Omental fat pad (tissue), 3 donors: ENCODE measurements at regions not wholly inside any gene's neighbourhood (a gene's known extent, or its start where the extent isn't known, plus 50 kb on each side); places are given as distances from the start of the nearest gene placed in this dataset.
"Not testable (repeated sequence)": the region's sequence is repeated elsewhere in the genome, so short reads cannot be mapped to it uniquely, and the experiment has no call there.

Experiments used
- ATAC-seq: fragments of 150-250 bp; one replicate; pipeline ENCODE4 v1.9.1; 2016; ENCODE audit warnings: mild to moderate bottlenecking, moderate library complexity; ENCODE audit not compliant: low FRiP score
- DNase-seq: peaks from one replicate; pipeline ENCODE4 v3.0.0-alpha.2; 2019; ENCODE audit warnings: low spot score
- TF ChIP-seq, protein P1 (sequence below), 3 donors: fragments of 450-650 bp; IDR thresholded peaks; one replicate each; pipeline ENCODE4 v1.5.1; 2016 to 2017; ENCODE audit warnings: antibody characterized with exemption in 3 of 3, mild to moderate bottlenecking in 3 of 3, moderate library complexity in 2 of 3

- DNase-seq (no peak), ATAC-seq (no peak)
- TF ChIP-seq, protein P1, sequence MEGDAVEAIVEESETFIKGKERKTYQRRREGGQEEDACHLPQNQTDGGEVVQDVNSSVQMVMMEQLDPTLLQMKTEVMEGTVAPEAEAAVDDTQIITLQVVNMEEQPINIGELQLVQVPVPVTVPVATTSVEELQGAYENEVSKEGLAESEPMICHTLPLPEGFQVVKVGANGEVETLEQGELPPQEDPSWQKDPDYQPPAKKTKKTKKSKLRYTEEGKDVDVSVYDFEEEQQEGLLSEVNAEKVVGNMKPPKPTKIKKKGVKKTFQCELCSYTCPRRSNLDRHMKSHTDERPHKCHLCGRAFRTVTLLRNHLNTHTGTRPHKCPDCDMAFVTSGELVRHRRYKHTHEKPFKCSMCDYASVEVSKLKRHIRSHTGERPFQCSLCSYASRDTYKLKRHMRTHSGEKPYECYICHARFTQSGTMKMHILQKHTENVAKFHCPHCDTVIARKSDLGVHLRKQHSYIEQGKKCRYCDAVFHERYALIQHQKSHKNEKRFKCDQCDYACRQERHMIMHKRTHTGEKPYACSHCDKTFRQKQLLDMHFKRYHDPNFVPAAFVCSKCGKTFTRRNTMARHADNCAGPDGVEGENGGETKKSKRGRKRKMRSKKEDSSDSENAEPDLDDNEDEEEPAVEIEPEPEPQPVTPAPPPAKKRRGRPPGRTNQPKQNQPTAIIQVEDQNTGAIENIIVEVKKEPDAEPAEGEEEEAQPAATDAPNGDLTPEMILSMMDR (IDR thresholded peaks at IDR 0.05), result no peak
These were observed 504.6 kb upstream of the NR5A2 start for GRCh38 chr1:199522936-199523335.

DNA sequence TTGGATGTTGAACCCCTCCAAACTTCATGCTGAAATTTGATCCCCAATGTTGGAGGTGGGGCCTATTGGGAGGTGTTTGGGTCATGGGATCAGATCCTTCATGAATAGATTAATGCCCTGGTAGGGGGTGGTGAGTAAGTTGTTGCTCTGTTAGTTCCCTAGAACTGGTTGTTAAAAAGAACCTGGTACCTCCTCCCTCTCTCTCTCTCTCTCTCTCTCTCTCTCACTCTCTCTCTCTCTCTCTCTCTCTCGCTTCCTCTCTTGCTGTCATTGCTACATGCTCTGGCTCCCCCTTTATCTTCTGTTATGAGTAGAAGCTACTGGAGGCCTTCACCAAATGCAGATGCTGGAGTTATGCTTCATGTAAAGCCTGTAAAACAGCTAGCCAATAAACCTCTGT is 498.2 kb upstream of the NR5A2 start:
- ATAC-seq (no peak), DNase-seq (no peak)
- TF ChIP-seq, protein P1 (IDR thresholded peaks at IDR 0.05), result no peak

DNA sequence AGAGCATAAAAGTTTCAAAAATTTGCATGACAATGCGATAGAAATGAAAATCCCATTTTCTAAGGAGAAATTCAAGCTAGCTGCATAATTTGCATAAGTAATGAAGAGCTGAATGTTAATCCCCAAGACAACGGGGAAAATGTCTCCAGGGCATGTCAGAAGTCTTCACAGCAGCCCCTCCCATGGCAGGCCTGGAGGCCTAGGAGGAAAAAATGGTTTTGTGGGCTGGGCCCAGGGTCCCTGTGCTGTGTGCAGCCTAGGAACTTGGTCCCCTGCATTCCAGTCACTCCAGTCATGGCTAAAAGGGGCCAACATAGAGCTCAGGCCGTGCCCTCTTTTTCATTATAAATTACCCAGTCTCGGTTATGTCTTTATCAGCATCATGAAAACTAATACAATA is 494.1 kb upstream of the NR5A2 start:
- DNase-seq, result not testable (repeated sequence)

GRCh38 chr1:199545780-199546179 is 481.7 kb upstream of the NR5A2 start:
- TF ChIP-seq, protein P1 (IDR thresholded peaks at IDR 0.05), result no peak
- no peak for DNase-seq
- ATAC-seq, result no peak

More for the DNA sequence above, 494.1 kb upstream of the NR5A2 start:
- ATAC-seq, result not testable (repeated sequence)

GRCh38 chr1:199546323-199546722 is 481.2 kb upstream of the NR5A2 start:
- TF ChIP-seq, protein P1 (IDR thresholded peaks at IDR 0.05), result no peak
- DNase-seq (no peak), ATAC-seq (no peak)

DNA sequence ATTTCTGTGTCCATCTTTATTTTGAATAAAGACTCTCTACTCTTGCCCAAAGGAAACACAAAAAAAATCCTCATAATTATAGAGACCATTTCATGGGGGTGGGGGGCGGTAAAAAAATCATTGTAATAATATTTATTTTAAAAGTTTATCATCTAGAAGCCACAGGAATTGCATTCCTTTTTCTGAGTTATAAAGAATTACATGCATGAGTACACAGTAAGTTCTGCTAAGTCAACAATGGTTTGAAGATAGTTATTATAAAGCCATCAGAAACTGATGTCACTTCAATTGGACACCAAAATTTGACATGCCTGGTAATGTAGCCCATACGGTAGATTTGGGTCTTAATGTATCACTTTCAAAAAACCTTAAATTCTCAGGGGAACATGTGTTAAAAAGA is 478.1 kb upstream of the NR5A2 start:
- TF ChIP-seq, protein P1 (IDR thresholded peaks at IDR 0.05), result no peak
- ATAC-seq (no peak), DNase-seq (no peak)

GRCh38 chr1:199550199-199551065 is 477.1 kb upstream of the NR5A2 start:
- DNase-seq, result no peak
- no peak for ATAC-seq
- TF ChIP-seq, protein P1 (IDR thresholded peaks at IDR 0.05), result no peak
